ENCODE measurements at regions not wholly inside any gene's neighbourhood (a gene's known extent, or its start where the extent isn't known, plus 50 kb on each side); places are given as distances from the start of the nearest gene placed in this dataset.

- ChIA-PET CTCF (no interaction called here), POLR2A (no interaction called here)
- ATAC-seq = no peak
- no peak overlapping the region for H3K4me3 Mint-ChIP-seq
- H3K27me3 Mint-ChIP-seq (ENCODE audit: low read depth) = no peaks in the 10 kb centered on the region
- 0 out of 2 replicates have a peak, but pooled peaks cover 2% of the 10 kb centered on the region for H3K36me3 Mint-ChIP-seq
- H3K4me1 Mint-ChIP-seq = peaks cover 12% of the 10 kb centered on the region
- H3K9me3 Mint-ChIP-seq = 0 out of 2 replicates have a peak, but pooled peaks cover 2% of the 10 kb centered on the region
- TF ChIP-seq JUN (CRISPR knock-in tag; IDR thresholded peaks at IDR 0.05) (no peak), ZNF121 (CRISPR knock-in tag; IDR thresholded peaks at IDR 0.05) (no peak), AFF4 (CRISPR knock-in tag; IDR thresholded peaks at IDR 0.05; ENCODE audit: borderline replicate concordance) (no peak)
- no peak for DNase-seq (ENCODE audit: low spot score)
- peak overlapping the region; percentile 16; the same call in 1 of the 2 replicates for H3K27ac Mint-ChIP-seq
These were observed 452.1 kb downstream of the RAP2B start for GRCh38 chr3:153614140-153614539.

GRCh38 chr3:153614563-153614962, 452.5 kb downstream of the RAP2B start:
- ATAC-seq (no peak), DNase-seq (ENCODE audit: low spot score) (no peak)
- TF ChIP-seq IRF1 (CRISPR knock-in tag; IDR thresholded peaks at IDR 0.05) = no peak
- no peak for TF ChIP-seq NR3C1 (CRISPR knock-in tag; conservative IDR thresholded peaks at IDR 0.05; ENCODE audit: low read depth)
- no peak for TF ChIP-seq USF1 (CRISPR knock-in tag; IDR thresholded peaks at IDR 0.05)
- TF ChIP-seq JUN (CRISPR knock-in tag; IDR thresholded peaks at IDR 0.05) = no peak
- no peak for TF ChIP-seq JAZF1 (CRISPR knock-in tag; IDR thresholded peaks at IDR 0.05)
- TF ChIP-seq PREB (CRISPR knock-in tag; IDR thresholded peaks at IDR 0.05; ENCODE audit: borderline replicate concordance) = no peak
- TF ChIP-seq ZNF138 (CRISPR knock-in tag; conservative IDR thresholded peaks at IDR 0.05) = no peak
- no peak for TF ChIP-seq NR2C2 (CRISPR knock-in tag; IDR thresholded peaks at IDR 0.05)
- TF ChIP-seq CBFB (CRISPR knock-in tag; IDR thresholded peaks at IDR 0.05; ENCODE audit: low read depth) = no peak
- Mint-ChIP-seq H3K4me1 (peaks cover 12% of the 10 kb centered on the region), H3K27me3 (ENCODE audit: low read depth) (no peaks in the 10 kb centered on the region), H3K9me3 (0 out of 2 replicates have a peak, but pooled peaks cover 2% of the 10 kb centered on the region), H3K27ac (peak overlapping the region; percentile 16; the same call in 1 of the 2 replicates), H3K36me3 (0 out of 2 replicates have a peak, but pooled peaks cover 2% of the 10 kb centered on the region), H3K4me3 (no peak overlapping the region)
- ChIA-PET CTCF (no interaction called here), POLR2A (no interaction called here)

DNA sequence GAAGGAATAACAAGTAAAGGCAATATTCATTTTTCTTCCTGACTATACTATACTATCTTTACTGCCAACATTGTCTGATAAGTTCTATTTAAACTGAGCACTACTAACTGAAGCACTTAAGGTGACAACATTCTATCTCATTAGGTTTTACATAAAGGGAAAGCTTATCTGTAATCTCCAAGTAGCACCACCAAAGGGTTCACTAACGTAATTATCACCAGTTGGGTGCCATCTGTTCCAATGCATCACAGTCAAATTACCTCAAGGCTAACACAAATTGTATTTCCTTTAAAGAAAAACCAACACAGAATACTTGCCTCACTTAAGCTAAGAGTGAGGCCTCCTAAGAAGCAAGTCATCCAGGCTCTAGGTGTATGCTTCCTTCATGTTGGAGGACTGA, 453.8 kb downstream of the RAP2B start:
- peaks cover 12% of the 10 kb centered on the region for H3K4me1 Mint-ChIP-seq
- peaks cover 9% of the 10 kb centered on the region for H3K36me3 Mint-ChIP-seq
- peaks cover 10% of the 10 kb centered on the region for H3K9me3 Mint-ChIP-seq
- POLR2A ChIA-PET = no interaction called here
- no peak for ATAC-seq
- CTCF ChIA-PET = no interaction called here
- no peak overlapping the region for H3K27ac Mint-ChIP-seq
- H3K27me3 Mint-ChIP-seq (ENCODE audit: low read depth) = no peaks in the 10 kb centered on the region
- no peak for DNase-seq (ENCODE audit: low spot score)
- no peak overlapping the region for H3K4me3 Mint-ChIP-seq
- TF ChIP-seq MYBL2 (CRISPR knock-in tag; IDR thresholded peaks at IDR 0.05) (no peak), USF1 (CRISPR knock-in tag; IDR thresholded peaks at IDR 0.05) (no peak), EMX1 (CRISPR knock-in tag; IDR thresholded peaks at IDR 0.05) (no peak), ATF1 (CRISPR knock-in tag; IDR thresholded peaks at IDR 0.05) (no peak), ATF3 (CRISPR knock-in tag; conservative IDR thresholded peaks at IDR 0.05) (no peak), ZNF396 (CRISPR knock-in tag; IDR thresholded peaks at IDR 0.05; ENCODE audit: borderline replicate concordance) (no peak), ERG (CRISPR knock-in tag; IDR thresholded peaks at IDR 0.05) (no peak)
- TF ChIP-seq, protein P1, sequence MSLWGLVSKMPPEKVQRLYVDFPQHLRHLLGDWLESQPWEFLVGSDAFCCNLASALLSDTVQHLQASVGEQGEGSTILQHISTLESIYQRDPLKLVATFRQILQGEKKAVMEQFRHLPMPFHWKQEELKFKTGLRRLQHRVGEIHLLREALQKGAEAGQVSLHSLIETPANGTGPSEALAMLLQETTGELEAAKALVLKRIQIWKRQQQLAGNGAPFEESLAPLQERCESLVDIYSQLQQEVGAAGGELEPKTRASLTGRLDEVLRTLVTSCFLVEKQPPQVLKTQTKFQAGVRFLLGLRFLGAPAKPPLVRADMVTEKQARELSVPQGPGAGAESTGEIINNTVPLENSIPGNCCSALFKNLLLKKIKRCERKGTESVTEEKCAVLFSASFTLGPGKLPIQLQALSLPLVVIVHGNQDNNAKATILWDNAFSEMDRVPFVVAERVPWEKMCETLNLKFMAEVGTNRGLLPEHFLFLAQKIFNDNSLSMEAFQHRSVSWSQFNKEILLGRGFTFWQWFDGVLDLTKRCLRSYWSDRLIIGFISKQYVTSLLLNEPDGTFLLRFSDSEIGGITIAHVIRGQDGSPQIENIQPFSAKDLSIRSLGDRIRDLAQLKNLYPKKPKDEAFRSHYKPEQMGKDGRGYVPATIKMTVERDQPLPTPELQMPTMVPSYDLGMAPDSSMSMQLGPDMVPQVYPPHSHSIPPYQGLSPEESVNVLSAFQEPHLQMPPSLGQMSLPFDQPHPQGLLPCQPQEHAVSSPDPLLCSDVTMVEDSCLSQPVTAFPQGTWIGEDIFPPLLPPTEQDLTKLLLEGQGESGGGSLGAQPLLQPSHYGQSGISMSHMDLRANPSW (CRISPR knock-in tag; conservative IDR thresholded peaks at IDR 0.05; ENCODE audit: low read depth) = no peak
- TF ChIP-seq, protein P2, sequence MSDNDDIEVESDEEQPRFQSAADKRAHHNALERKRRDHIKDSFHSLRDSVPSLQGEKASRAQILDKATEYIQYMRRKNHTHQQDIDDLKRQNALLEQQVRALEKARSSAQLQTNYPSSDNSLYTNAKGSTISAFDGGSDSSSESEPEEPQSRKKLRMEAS (CRISPR knock-in tag; IDR thresholded peaks at IDR 0.05) = no peak

All from WTC11 (cell line).